Lung (tissue), 11 donors: ENCODE measurements at regions not wholly inside any gene's neighbourhood (a gene's known extent, or its start where the extent isn't known, plus 50 kb on each side); places are given as distances from the start of the nearest gene placed in this dataset.
A peak's percentile ranks its signal among the peaks of the same experiment; 100 is the strongest.

Source experiments
- ATAC-seq: fragments of 200-7000 bp; cut with Tn5 transposase; one replicate; pipeline ENCODE4 v1.9.1; 2020; ENCODE audit warnings: moderate number of reproducible peaks; ENCODE audit not compliant: insufficient read depth, low FRiP score
- DNase-seq, 3 donors: peaks; one replicate each; pipeline ENCODE4 v3.0.0-alpha.2; 2013 to 2017
- H3K27ac ChIP-seq, 2 donors: one replicate each; pipeline ENCODE4 v1.5.1; 2013; ENCODE audit warnings: mild to moderate bottlenecking in 2 of 2, moderate library complexity in 2 of 2, control low read depth in 1 of 2, inconsistent platforms in 1 of 2, low read depth in 1 of 2, low read length in 1 of 2
- H3K27me3 ChIP-seq, 3 donors: one replicate each; pipeline ENCODE4 v1.5.1; 2013; ENCODE audit warnings: low read length in 2 of 3; ENCODE audit not compliant: control insufficient read depth in 3 of 3, insufficient read depth in 3 of 3
- H3K36me3 ChIP-seq, 4 donors: one replicate each; pipeline ENCODE4 v1.5.1; 2013; ENCODE audit warnings: low read length in 4 of 4, mild to moderate bottlenecking in 1 of 4, moderate library complexity in 1 of 4; ENCODE audit not compliant: control insufficient read depth in 4 of 4, insufficient read depth in 4 of 4
- H3K4me1 ChIP-seq, 5 donors: one replicate each; pipeline ENCODE4 v1.5.1; 2013; ENCODE audit warnings: low read length in 5 of 5, mild to moderate bottlenecking in 2 of 5, moderate library complexity in 1 of 5; ENCODE audit not compliant: control insufficient read depth in 5 of 5, insufficient read depth in 5 of 5
- H3K4me3 ChIP-seq: one replicate; pipeline ENCODE4 v1.5.1; 2013; ENCODE audit warnings: mild to moderate bottlenecking, control low read depth, moderate library complexity
- H3K9ac ChIP-seq, 2 donors: one replicate each; pipeline ENCODE4 v1.5.1; 2013; ENCODE audit warnings: low read length in 2 of 2, control low read depth in 1 of 2; ENCODE audit not compliant: insufficient read depth in 1 of 2
- H3K9me3 ChIP-seq, 4 donors: one replicate each; pipeline ENCODE4 v1.5.1; 2013; ENCODE audit warnings: low read length in 3 of 4, mild to moderate bottlenecking in 1 of 4, moderate library complexity in 1 of 4; ENCODE audit not compliant: control insufficient read depth in 4 of 4, insufficient read depth in 3 of 4
- CTCF ChIP-seq: IDR thresholded peaks from 2 replicates; pipeline ENCODE4 v1.5.1; 2012; ENCODE audit warnings: mild to moderate bottlenecking; ENCODE audit errors: control extremely low read depth, extremely low read depth
- WGBS, 2 donors: extraction: QIAGEN DNeasy Blood & Tissue Kit; methylation state at CpG; one replicate each; pipeline ENCODE4 v1.1.7; 2013; 5-methylcytosine and 5-hydroxymethylcytosine counted together
- donor health status: control.
- donor health status: control.
- donor health status: Bipolar disorder and iron deficiency.
- donor health status: healthy.
- donor health status: DM: yes; HTN: yes; CAD: no.

GRCh38 chr7:115354925-115355324 lies 433.0 kb downstream of the MDFIC start:
- no peaks in the 10 kb centered on the region for H3K27me3 ChIP-seq
- H3K4me3 ChIP-seq = no peak overlapping the region
- 96 to 98% methylated on average over 1 of the region's 1 CpG for WGBS, 2 donors
- ATAC-seq (no peak), DNase-seq (no peak)
- peaks cover 0 to 24% (median 0%) of the 10 kb centered on the region in 5 donors for H3K4me1 ChIP-seq
- no peak for TF ChIP-seq CTCF
- no peaks in the 10 kb centered on the region for H3K9me3 ChIP-seq
- H3K9ac ChIP-seq = no peak overlapping the region
- no peaks in the 10 kb centered on the region for H3K36me3 ChIP-seq
- H3K27ac ChIP-seq = no peak overlapping the region

- DNase-seq = peak in 1 of 3 donors; percentile 17
- Histone ChIP-seq H3K9ac (no peak overlapping the region), H3K4me3 (no peak overlapping the region), H3K4me1 (peaks cover 0 to 12% (median 0%) of the 10 kb centered on the region in 5 donors), H3K27ac (no peak overlapping the region), H3K27me3 (no peaks in the 10 kb centered on the region), H3K9me3 (no peaks in the 10 kb centered on the region), H3K36me3 (no peaks in the 10 kb centered on the region)
- no peak for ATAC-seq
- 60 to 68% methylated on average over 2 of the region's 2 CpGs for WGBS, 2 donors
- no peak for TF ChIP-seq CTCF
Measured at GRCh38 chr7:115352375-115352774, 430.5 kb downstream of the MDFIC start.

GRCh38 chr7:115350764-115351163 lies 428.9 kb downstream of the MDFIC start:
- Histone ChIP-seq H3K9ac (no peak overlapping the region), H3K36me3 (no peaks in the 10 kb centered on the region), H3K4me3 (no peak overlapping the region), H3K27ac (no peak overlapping the region), H3K9me3 (no peaks in the 10 kb centered on the region), H3K4me1 (peaks cover 0 to 3% (median 0%) of the 10 kb centered on the region in 5 donors), H3K27me3 (no peaks in the 10 kb centered on the region)
- WGBS, 2 donors = 91 to 97% methylated on average over 1 of the region's 1 CpG
- no peak for DNase-seq
- no peak for TF ChIP-seq CTCF
- no peak for ATAC-seq

- TF ChIP-seq CTCF = no peak
- 92 to 100% methylated on average over 1 of the region's 1 CpG for WGBS, 2 donors
- Histone ChIP-seq H3K27ac (no peak overlapping the region), H3K4me1 (peaks cover 0 to 3% (median 0%) of the 10 kb centered on the region in 5 donors), H3K9ac (no peak overlapping the region), H3K36me3 (no peaks in the 10 kb centered on the region), H3K9me3 (no peaks in the 10 kb centered on the region), H3K4me3 (no peak overlapping the region), H3K27me3 (no peaks in the 10 kb centered on the region)
- no peak for ATAC-seq
- DNase-seq = no peak
Measured at GRCh38 chr7:115349635-115350034, 427.7 kb downstream of the MDFIC start.
